ENCODE measurements at regions not wholly inside any gene's neighbourhood (a gene's known extent, or its start where the extent isn't known, plus 50 kb on each side); places are given as distances from the start of the nearest gene placed in this dataset.

DNA sequence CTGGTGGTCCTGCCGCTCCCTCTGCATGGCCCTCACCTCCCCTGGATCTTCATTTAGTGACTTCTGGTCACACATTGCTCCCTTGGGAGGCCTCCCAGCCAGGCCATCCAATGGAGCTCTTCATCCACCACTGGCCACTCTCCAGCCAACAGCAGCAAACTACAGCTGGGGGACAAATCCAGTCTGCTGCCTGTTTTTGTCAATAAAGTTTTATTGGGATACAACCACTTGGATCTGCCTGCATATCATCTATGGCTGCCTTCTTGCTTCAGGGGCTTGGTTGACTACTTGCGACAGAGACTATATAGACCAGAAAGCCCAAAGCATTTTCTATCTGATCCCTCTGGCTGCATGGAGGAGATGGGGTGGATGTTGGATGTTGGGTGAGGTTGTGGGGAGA is 156.6 kb upstream of the SULF2 start:
- intact Hi-C loops (cut with DNase I), result no loop called here
- H3K27me3 ChIP-seq (ENCODE audit: control insufficient read depth, insufficient read depth, low read length), result no peaks in the 10 kb centered on the region
- H3K9ac ChIP-seq (ENCODE audit: low read length in 3 of 3), result no peak overlapping the region
- H3K4me1 ChIP-seq (ENCODE audit: control insufficient read depth in 2 of 3, insufficient read depth in 2 of 3, low read depth in 1 of 3, low read length in 3 of 3), result no peaks in the 10 kb centered on the region
- peak in 1 of 5 donors; percentile 12 for DNase-seq
- H3K9me3 ChIP-seq (ENCODE audit: control insufficient read depth in 2 of 3, insufficient read depth in 1 of 3, low read length in 3 of 3), result no peaks in the 10 kb centered on the region
- no peak for TF ChIP-seq CTCF (IDR thresholded peaks at IDR 0.05; ENCODE audit: borderline replicate concordance, extremely low read depth, insufficient read depth)
- FAIRE-seq, result no peak
- H3K4me3 ChIP-seq (ENCODE audit: low read length in 3 of 3), result no peak overlapping the region
- H3K27ac ChIP-seq (ENCODE audit: low read depth in 2 of 2, low read length in 2 of 2), result no peak overlapping the region
- H3K36me3 ChIP-seq (ENCODE audit: control insufficient read depth in 2 of 3, insufficient read depth in 3 of 3, low read length in 3 of 3), result no peaks in the 10 kb centered on the region

DNA sequence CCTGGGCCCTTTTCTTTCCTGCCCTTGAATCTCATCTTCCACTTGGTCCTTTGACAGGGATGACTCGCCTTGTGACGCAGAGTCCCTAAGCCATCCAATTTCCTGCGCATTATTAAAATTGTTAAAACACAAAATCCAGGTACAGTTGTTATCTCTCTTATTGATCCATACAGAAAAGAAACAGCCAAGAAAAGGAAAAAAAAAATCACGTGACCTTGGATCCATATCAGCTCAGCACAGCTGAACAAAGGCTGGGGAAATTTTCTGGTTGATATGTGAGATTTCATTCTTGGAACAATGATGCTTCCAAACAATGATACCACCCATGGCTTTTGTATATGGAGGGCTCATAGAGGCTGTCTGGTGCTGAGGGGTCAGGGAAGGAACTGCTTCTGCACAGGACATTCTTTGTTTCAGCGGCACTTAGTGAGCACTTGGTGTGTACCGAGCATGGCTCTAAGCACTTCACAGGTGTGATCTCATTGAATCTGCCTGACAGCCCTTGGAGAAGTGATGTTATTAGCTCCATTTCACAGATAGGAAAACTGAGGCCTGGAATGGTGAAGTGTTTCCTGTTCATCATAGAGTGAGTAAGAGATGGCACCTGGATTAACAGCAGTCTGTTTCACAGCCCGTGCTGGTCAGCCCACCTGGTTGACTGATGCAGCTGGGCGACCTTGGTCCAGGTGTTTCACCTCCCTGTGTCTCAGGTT is 155.0 kb upstream of the SULF2 start:
- no peaks in the 10 kb centered on the region for H3K36me3 ChIP-seq (ENCODE audit: control insufficient read depth in 2 of 3, insufficient read depth in 3 of 3, low read length in 3 of 3)
- no peak overlapping the region for H3K4me3 ChIP-seq (ENCODE audit: low read length in 3 of 3)
- H3K9ac ChIP-seq (ENCODE audit: low read length in 3 of 3), result no peak overlapping the region
- intact Hi-C loops (cut with DNase I), result no loop called here
- DNase-seq (no peak), FAIRE-seq (no peak)
- H3K9me3 ChIP-seq (ENCODE audit: control insufficient read depth in 2 of 3, insufficient read depth in 1 of 3, low read length in 3 of 3), result no peaks in the 10 kb centered on the region
- no peaks in the 10 kb centered on the region for H3K4me1 ChIP-seq (ENCODE audit: control insufficient read depth in 2 of 3, insufficient read depth in 2 of 3, low read depth in 1 of 3, low read length in 3 of 3)
- no peaks in the 10 kb centered on the region for H3K27me3 ChIP-seq (ENCODE audit: control insufficient read depth, insufficient read depth, low read length)
- no peak overlapping the region for H3K27ac ChIP-seq (ENCODE audit: low read depth in 2 of 2, low read length in 2 of 2)
- no peak for TF ChIP-seq CTCF (IDR thresholded peaks at IDR 0.05; ENCODE audit: borderline replicate concordance, extremely low read depth, insufficient read depth)

GRCh38 chr20:47936612-47937011 is 151.3 kb upstream of the SULF2 start:
- no peak overlapping the region for H3K4me3 ChIP-seq (ENCODE audit: low read length in 3 of 3)

More at GRCh38 chr20:47936612-47937011, 151.3 kb upstream of the SULF2 start:
- Histone ChIP-seq H3K27me3 (ENCODE audit: control insufficient read depth, insufficient read depth, low read length) (no peaks in the 10 kb centered on the region), H3K9me3 (ENCODE audit: control insufficient read depth in 2 of 3, insufficient read depth in 1 of 3, low read length in 3 of 3) (no peaks in the 10 kb centered on the region), H3K27ac (ENCODE audit: low read depth in 2 of 2, low read length in 2 of 2) (no peak overlapping the region), H3K9ac (ENCODE audit: low read length in 3 of 3) (no peak overlapping the region), H3K4me1 (ENCODE audit: control insufficient read depth in 2 of 3, insufficient read depth in 2 of 3, low read depth in 1 of 3, low read length in 3 of 3) (no peaks in the 10 kb centered on the region), H3K36me3 (ENCODE audit: control insufficient read depth in 2 of 3, insufficient read depth in 3 of 3, low read length in 3 of 3) (no peaks in the 10 kb centered on the region)
- FAIRE-seq (no peak), DNase-seq (peak in 1 of 5 donors; percentile 5)
- no peak for TF ChIP-seq CTCF (IDR thresholded peaks at IDR 0.05; ENCODE audit: borderline replicate concordance, extremely low read depth, insufficient read depth)
- intact Hi-C loops (cut with DNase I), result no loop called here
